Stomach (tissue), 4 donors: ENCODE measurements at regions not wholly inside any gene's neighbourhood (a gene's known extent, or its start where the extent isn't known, plus 50 kb on each side); places are given as distances from the start of the nearest gene placed in this dataset.

ENCODE experiments used
- CTCF ChIP-seq, 7 experiments: fragments of 450-650 bp in 4 of 7; fragments of 200-600 bp in 3 of 7; sonication (generic) in 3 of 7; IDR thresholded peaks; one replicate each; pipeline ENCODE4 v1.5.1; 2016 to 2019; ENCODE audit warnings: antibody characterized with exemption in 7 of 7, control low read depth in 2 of 7, mild to moderate bottlenecking in 1 of 7
- EP300 ChIP-seq: sonication (generic); formaldehyde crosslinking; IDR thresholded peaks from one replicate; pipeline ENCODE4 v1.6.1; 2017; ENCODE audit warnings: antibody characterized with exemption
- POLR2A ChIP-seq, 4 donors: fragments of 450-650 bp; IDR thresholded peaks; one replicate each; pipeline ENCODE4 v1.6.1; 2016; ENCODE audit warnings: antibody characterized with exemption in 4 of 4, control low read depth in 2 of 4, mild to moderate bottlenecking in 1 of 4, moderate library complexity in 1 of 4
- POLR2AphosphoS5 ChIP-seq, 3 donors: sonication (generic); formaldehyde crosslinking; IDR thresholded peaks; one replicate each; pipeline ENCODE4 v1.6.1; 2016; ENCODE audit warnings: antibody characterized with exemption in 3 of 3

GRCh38 chr2:37471104-37471503 is 126.7 kb downstream of the QPCT start:
- TF ChIP-seq POLR2AphosphoS5 (IDR thresholded peaks at IDR 0.05) (no peak), CTCF (IDR thresholded peaks at IDR 0.05) (no peak), EP300 (no peak), POLR2A (IDR thresholded peaks at IDR 0.05) (no peak)
